OCI-LY7 (cell line): ENCODE measurements at regions not wholly inside any gene's neighbourhood (a gene's known extent, or its start where the extent isn't known, plus 50 kb on each side); places are given as distances from the start of the nearest gene placed in this dataset.

Experiments
- BruUV-seq: library from RNA; stranded (reverse); fragments of 400-500 nt; replicated peaks from 2 replicates; lab custom pipeline; 2021; lab: Mats Ljungman, UMichigan
- CTCF ChIA-PET: fragments of 300-600 bp; sonication (Branson Sonifier 250); formaldehyde crosslinking; loops from one replicate; lab custom pipeline; 2022; ENCODE audit warnings: antibody characterized with exemption; ENCODE audit not compliant: unreplicated experiment; lab: Charles Lee
- POLR2A ChIA-PET: fragments of 300-600 bp; sonication (Branson Sonifier 250); formaldehyde crosslinking; loops from one replicate; lab custom pipeline; 2022; ENCODE audit warnings: antibody characterized with exemption; lab: Charles Lee
- DNase-seq: peaks from one replicate; pipeline ENCODE4 v3.0.0-alpha.2; 2015; ENCODE audit warnings: low spot score
- H2AFZ ChIP-seq: fragments of 200-600 bp; sonication (generic), shearing (Covaris generic); 2 replicates; pipeline ENCODE4 v1.6.1; 2014; ENCODE audit warnings: mild to moderate bottlenecking, antibody characterized with exemption, low read length, moderate library complexity
- H3K27ac ChIP-seq: fragments of 200-600 bp; sonication (generic); 2 replicates; pipeline ENCODE4 v1.5.1; 2014; ENCODE audit warnings: mixed run types, low read depth, mild to moderate bottlenecking, moderate library complexity, low read length, inconsistent platforms; ENCODE audit not compliant: poor library complexity, severe bottlenecking
- H3K36me3 ChIP-seq: fragments of 200-600 bp; sonication (generic); 2 replicates; pipeline ENCODE4 v1.6.1; 2014; ENCODE audit warnings: mild to moderate bottlenecking, antibody characterized with exemption, low read length, moderate library complexity, mixed read lengths; ENCODE audit not compliant: insufficient read depth
- H3K4me1 ChIP-seq: fragments of 200-600 bp; sonication (generic); 2 replicates; pipeline ENCODE4 v1.5.1; 2014; ENCODE audit warnings: mild to moderate bottlenecking, low read length; ENCODE audit not compliant: insufficient read depth, poor library complexity, severe bottlenecking
- H3K4me2 ChIP-seq: fragments of 200-600 bp; sonication (generic); 2 replicates; pipeline ENCODE4 v1.6.1; 2014; ENCODE audit warnings: mild to moderate bottlenecking, low read length
- H3K4me3 ChIP-seq: fragments of 200-600 bp; sonication (generic); 2 replicates; pipeline ENCODE4 v1.5.1; 2014; ENCODE audit warnings: mild to moderate bottlenecking, low read depth, low read length; ENCODE audit not compliant: poor library complexity, severe bottlenecking
- H3K79me2 ChIP-seq: fragments of 200-600 bp; sonication (generic); 2 replicates; pipeline ENCODE4 v1.6.1; 2016; ENCODE audit warnings: low read depth, mild to moderate bottlenecking, low read length, moderate library complexity, mixed read lengths; ENCODE audit not compliant: insufficient read depth
- H3K9me2 ChIP-seq: fragments of 200-600 bp; sonication (generic); 2 replicates; pipeline ENCODE4 v1.6.1; 2016; ENCODE audit warnings: mild to moderate bottlenecking, low read length, mixed read lengths; ENCODE audit not compliant: insufficient read depth
- H3K9me3 ChIP-seq: fragments of 200-600 bp; sonication (generic); 2 replicates; pipeline ENCODE4 v1.6.1; 2014; ENCODE audit warnings: mild to moderate bottlenecking, mixed run types, low read length, mixed read lengths
- H4K20me1 ChIP-seq: fragments of 200-600 bp; sonication (generic); 2 replicates; pipeline ENCODE4 v1.6.1; 2014; ENCODE audit warnings: mild to moderate bottlenecking, antibody characterized with exemption, low read length, moderate library complexity, mixed read lengths; ENCODE audit not compliant: insufficient read depth
- EZH2phosphoT487 ChIP-seq: fragments of 200-600 bp; sonication (generic); IDR thresholded peaks from 2 replicates; pipeline ENCODE4 v1.6.1; 2018; ENCODE audit warnings: low read depth, borderline replicate concordance, mild to moderate bottlenecking, mixed run types, antibody characterized with exemption, low read length, moderate library complexity, mixed read lengths
- intact Hi-C: fragments of 100-400 bp; cut with micrococcal nuclease; formaldehyde crosslinking; loops from one replicate; pipeline ENCODE4 v1.10.0; 2022; ENCODE audit not compliant: unreplicated experiment
- TF ChIP-seq, protein P1 (sequence below): fragments of 200-600 bp; sonication (generic); conservative IDR thresholded peaks from 2 replicates; pipeline ENCODE4 v1.5.1; 2014; ENCODE audit warnings: mild to moderate bottlenecking, antibody characterized with exemption, low read length, moderate library complexity, mixed read lengths

DNA sequence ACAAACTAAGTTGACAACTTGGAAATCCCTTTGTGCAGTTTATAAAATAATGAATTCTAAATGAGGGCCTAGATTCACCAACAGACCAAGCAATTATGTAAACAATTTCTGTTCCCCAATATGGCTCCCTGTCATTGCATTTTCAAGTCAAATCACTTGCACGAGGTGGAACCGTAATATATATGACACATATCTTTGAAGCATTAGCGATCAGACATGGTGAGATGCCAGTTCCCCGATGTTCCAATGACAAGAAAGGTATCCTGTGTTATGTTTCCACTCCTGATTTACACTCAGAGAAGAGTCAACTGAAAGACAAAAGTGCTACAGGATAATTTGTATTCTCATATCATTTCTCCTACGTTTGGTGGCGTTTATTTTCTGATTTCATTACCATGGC lies 108.5 kb upstream of the TDRD3 start:
- TF ChIP-seq, protein P1, sequence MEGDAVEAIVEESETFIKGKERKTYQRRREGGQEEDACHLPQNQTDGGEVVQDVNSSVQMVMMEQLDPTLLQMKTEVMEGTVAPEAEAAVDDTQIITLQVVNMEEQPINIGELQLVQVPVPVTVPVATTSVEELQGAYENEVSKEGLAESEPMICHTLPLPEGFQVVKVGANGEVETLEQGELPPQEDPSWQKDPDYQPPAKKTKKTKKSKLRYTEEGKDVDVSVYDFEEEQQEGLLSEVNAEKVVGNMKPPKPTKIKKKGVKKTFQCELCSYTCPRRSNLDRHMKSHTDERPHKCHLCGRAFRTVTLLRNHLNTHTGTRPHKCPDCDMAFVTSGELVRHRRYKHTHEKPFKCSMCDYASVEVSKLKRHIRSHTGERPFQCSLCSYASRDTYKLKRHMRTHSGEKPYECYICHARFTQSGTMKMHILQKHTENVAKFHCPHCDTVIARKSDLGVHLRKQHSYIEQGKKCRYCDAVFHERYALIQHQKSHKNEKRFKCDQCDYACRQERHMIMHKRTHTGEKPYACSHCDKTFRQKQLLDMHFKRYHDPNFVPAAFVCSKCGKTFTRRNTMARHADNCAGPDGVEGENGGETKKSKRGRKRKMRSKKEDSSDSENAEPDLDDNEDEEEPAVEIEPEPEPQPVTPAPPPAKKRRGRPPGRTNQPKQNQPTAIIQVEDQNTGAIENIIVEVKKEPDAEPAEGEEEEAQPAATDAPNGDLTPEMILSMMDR, result no peak
- TF ChIP-seq EZH2phosphoT487, result no peak
- H3K79me2 ChIP-seq, result no peaks in the 10 kb centered on the region
- H3K27ac ChIP-seq, result no peak overlapping the region
- H3K9me3 ChIP-seq, result no peaks in the 10 kb centered on the region
- no peak overlapping the region for H3K4me2 ChIP-seq
- no peaks in the 10 kb centered on the region for H3K4me1 ChIP-seq
- DNase-seq, result no peak
- no peaks in the 10 kb centered on the region for H3K36me3 ChIP-seq
- POLR2A ChIA-PET, result no interaction called here
- no peaks in the 10 kb centered on the region for H3K9me2 ChIP-seq
- no TSS peak for BruUV-seq
- H2AFZ ChIP-seq, result no peak overlapping the region
- H4K20me1 ChIP-seq, result no peaks in the 10 kb centered on the region
- CTCF ChIA-PET, result no interaction called here
- no peak overlapping the region for H3K4me3 ChIP-seq
- intact Hi-C loops, result no loop called here

DNA sequence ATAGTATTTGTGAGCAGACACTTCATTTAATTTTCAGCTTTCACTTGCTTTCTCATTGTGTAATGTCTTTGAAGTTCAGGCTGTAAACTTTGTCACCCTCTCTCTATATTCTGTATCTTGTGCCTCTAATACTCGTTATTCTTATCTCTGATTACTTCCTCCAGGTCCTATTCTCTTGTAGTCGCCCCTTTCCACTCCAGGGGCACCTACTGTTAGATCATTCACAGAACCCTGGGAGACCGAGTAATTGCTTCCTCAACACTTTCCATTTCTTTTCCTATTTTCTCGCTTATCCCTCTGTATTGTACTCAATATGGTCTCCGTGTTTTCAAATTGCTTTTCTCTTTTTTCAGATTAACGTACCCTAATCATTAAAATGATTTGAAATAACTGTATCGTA lies 93.9 kb upstream of the TDRD3 start:
- Histone ChIP-seq H3K4me2 (no peak overlapping the region), H3K9me2 (no peaks in the 10 kb centered on the region), H3K4me3 (no peak overlapping the region), H3K9me3 (no peaks in the 10 kb centered on the region), H3K27ac (no peak overlapping the region), H3K79me2 (no peaks in the 10 kb centered on the region), H3K36me3 (no peaks in the 10 kb centered on the region), H4K20me1 (no peaks in the 10 kb centered on the region), H3K4me1 (no peaks in the 10 kb centered on the region), H2AFZ (no peak overlapping the region)
- DNase-seq, result no peak
- no TSS peak for BruUV-seq
- intact Hi-C loops, result no loop called here
- CTCF ChIA-PET, result no interaction called here
- POLR2A ChIA-PET, result interaction anchor here (0.7 to 1.1 kb wide), 3 partner anchors 15 to 1010 kb away, joined by 3 read pairs; no protein-coding TSS in a partner anchor
- no peak for TF ChIP-seq EZH2phosphoT487
- TF ChIP-seq, protein P1, result no peak

DNA sequence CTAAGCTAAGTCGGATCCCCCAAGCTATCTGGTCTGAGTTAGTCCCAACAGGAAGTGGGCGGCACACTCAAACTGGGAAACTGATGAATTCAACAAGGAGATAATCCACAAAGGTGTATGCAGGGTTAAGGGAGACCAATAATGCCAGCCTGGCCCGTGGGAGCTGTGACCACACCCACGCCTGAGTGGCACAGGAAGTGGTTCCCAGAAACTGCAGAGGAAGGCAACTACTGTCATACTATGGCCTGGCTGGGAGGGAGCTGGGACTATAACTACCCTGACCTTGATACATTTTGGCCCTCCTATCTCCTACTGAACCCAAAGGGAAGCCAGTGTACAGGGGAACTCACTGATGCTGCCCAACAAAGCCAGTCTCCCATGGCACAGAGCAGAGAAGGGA lies 85.5 kb upstream of the TDRD3 start:
- Histone ChIP-seq H3K9me2 (no peaks in the 10 kb centered on the region), H3K27ac (no peak overlapping the region), H2AFZ (no peak overlapping the region), H4K20me1 (no peaks in the 10 kb centered on the region), H3K79me2 (no peaks in the 10 kb centered on the region), H3K9me3 (no peaks in the 10 kb centered on the region), H3K4me3 (no peak overlapping the region), H3K4me2 (no peak overlapping the region), H3K36me3 (no peaks in the 10 kb centered on the region), H3K4me1 (no peaks in the 10 kb centered on the region)
- ChIA-PET POLR2A (interaction anchor here (1.2 to 1.9 kb wide), 2 partner anchors 16 to 458 kb away, joined by 3 to 8 read pairs; no protein-coding TSS in a partner anchor), CTCF (no interaction called here)
- TF ChIP-seq EZH2phosphoT487, result no peak
- TF ChIP-seq, protein P1, result no peak
- intact Hi-C loops, result no loop called here
- BruUV-seq, result no TSS peak
- no peak for DNase-seq
